A549 (cell line): ENCODE measurements at regions not wholly inside any gene's neighbourhood (a gene's known extent, or its start where the extent isn't known, plus 50 kb on each side); places are given as distances from the start of the nearest gene placed in this dataset.

Source experiments
- ATAC-seq, 2 experiments: fragments of 200-7000 bp in 1 of 2; fragments of >200 bp in 1 of 2; cut with Nextera tagmentation in 1 of 2; cut with Tn5 transposase in 1 of 2; 3 replicates each; pipeline versions ENCODE4 v1.8.0 to v1.9.1; 2018 to 2020; ENCODE audit warnings: mild to moderate bottlenecking in 1 of 2, moderate library complexity in 1 of 2
- CTCF ChIA-PET: fragments of 300-600 bp; sonication (Branson Sonifier 250); formaldehyde crosslinking; extraction: SDS; loops from one replicate; lab custom pipeline; 2021; ENCODE audit warnings: antibody characterized with exemption, inconsistent platforms; lab: Yijun Ruan, JAX
- POLR2A ChIA-PET: fragments of 350-600 bp; formaldehyde crosslinking; extraction: SDS; loops from one replicate; lab custom pipeline; 2021; ENCODE audit warnings: antibody characterized with exemption, inconsistent platforms; lab: Yijun Ruan, JAX
- DNase-seq, 2 experiments: peaks; one replicate each; pipeline versions ENCODE4 v3.0.0 to v3.0.0-alpha.2; 2011 to 2016; ENCODE audit warnings: low read depth in 1 of 2, low spot score in 1 of 2
- FAIRE-seq: peaks from 2 replicates; lab custom pipeline; 2011; peaks lifted over from hg19 to GRCh38; lab: Jason Lieb, UNC
- H3K27ac ChIP-seq, 2 experiments: fragments of >200 bp; sonication (Bioruptor Twin); formaldehyde crosslinking; 3 replicates each; pipeline ENCODE4 v1.5.1; 2016 to 2017
- H3K4me1 ChIP-seq: fragments of >200 bp; sonication (Bioruptor Twin); formaldehyde crosslinking; 3 replicates; pipeline ENCODE4 v1.6.1; 2016
- H3K4me2 ChIP-seq: fragments of >200 bp; sonication (Bioruptor Twin); formaldehyde crosslinking; 3 replicates; pipeline ENCODE4 v1.6.1; 2016
- H3K4me3 ChIP-seq: fragments of >200 bp; sonication (Bioruptor Twin); formaldehyde crosslinking; 3 replicates; pipeline ENCODE4 v1.5.1; 2016
- H3K9me3 ChIP-seq: fragments of >200 bp; sonication (Bioruptor Twin); formaldehyde crosslinking; 3 replicates; pipeline ENCODE4 v1.6.1; 2016
- ATOH8 ChIP-seq: fragments of 250-450 bp; sonication (Bioruptor Pico); IDR thresholded peaks from 2 replicates; pipeline ENCODE4 v1.5.0; 2020; ENCODE audit warnings: low read depth, mild to moderate bottlenecking, moderate library complexity
- BHLHE40 ChIP-seq: IDR thresholded peaks from 2 replicates; pipeline ENCODE4 v1.6.1; 2012; ENCODE audit warnings: low read depth, low read length, inconsistent platforms
- CBX2 ChIP-seq: fragments of 200-600 bp; sonication (generic); IDR thresholded peaks from 2 replicates; pipeline ENCODE4 v1.6.1; 2016; ENCODE audit warnings: low read depth, mild to moderate bottlenecking, borderline replicate concordance
- CEBPB ChIP-seq, 2 experiments: fragments of >200 bp in 1 of 2; sonication (Bioruptor Twin) in 1 of 2; formaldehyde crosslinking in 1 of 2; IDR thresholded peaks; 2 replicates each; pipeline ENCODE4 v1.6.1; 2012 to 2016
- EHF ChIP-seq: fragments of 250-450 bp; sonication (Bioruptor Pico); IDR thresholded peaks from 2 replicates; pipeline ENCODE4 v1.5.0; 2020; ENCODE audit warnings: mild to moderate bottlenecking
- FOSB ChIP-seq: fragments of 250-450 bp; sonication (Bioruptor Pico); IDR thresholded peaks from 2 replicates; pipeline ENCODE4 v1.5.0; 2020; ENCODE audit warnings: mild to moderate bottlenecking, moderate library complexity
- HES2 ChIP-seq: fragments of >200 bp; sonication (Bioruptor Twin); formaldehyde crosslinking; IDR thresholded peaks from 2 replicates; pipeline ENCODE4 v1.6.1; 2016
- HMGXB4 ChIP-seq: fragments of 250-450 bp; sonication (Bioruptor Pico); IDR thresholded peaks from 2 replicates; pipeline ENCODE4 v1.5.0; 2021; ENCODE audit warnings: mild to moderate bottlenecking, moderate library complexity, borderline replicate concordance
- HOXA7 ChIP-seq: fragments of 250-450 bp; sonication (Bioruptor Pico); IDR thresholded peaks from 2 replicates; pipeline ENCODE4 v1.5.0; 2020; ENCODE audit warnings: mild to moderate bottlenecking, moderate library complexity
- HOXB13 ChIP-seq: fragments of 250-450 bp; sonication (Bioruptor Pico); IDR thresholded peaks from 2 replicates; pipeline ENCODE4 v1.5.0; 2020; ENCODE audit warnings: low read depth, mild to moderate bottlenecking, moderate library complexity
- HOXB5 ChIP-seq: fragments of 250-450 bp; sonication (Bioruptor Pico); IDR thresholded peaks from 2 replicates; pipeline ENCODE4 v1.5.0; 2020; ENCODE audit warnings: mild to moderate bottlenecking, moderate library complexity
- JUN ChIP-seq, 2 experiments: fragments of >200 bp; sonication (Bioruptor Twin); formaldehyde crosslinking; IDR thresholded peaks; 2 replicates in 1 of 2; 3 replicates in 1 of 2; pipeline ENCODE4 v1.6.1; 2016 to 2017
- JUNB ChIP-seq: fragments of >200 bp; sonication (Bioruptor Twin); formaldehyde crosslinking; IDR thresholded peaks from 2 replicates; pipeline ENCODE4 v1.6.1; 2016
- MAFK ChIP-seq: fragments of 450-650 bp; IDR thresholded peaks from 2 replicates; pipeline ENCODE4 v1.6.1; 2014; ENCODE audit not compliant: partially characterized antibody
- MYC ChIP-seq: IDR thresholded peaks from 2 replicates; pipeline ENCODE4 v1.6.1; 2012; ENCODE audit warnings: mild to moderate bottlenecking, inconsistent platforms, low read length, improper control_type of control experiment, borderline replicate concordance
- PHF8 ChIP-seq: fragments of 200-600 bp; sonication (generic); IDR thresholded peaks from 2 replicates; pipeline ENCODE4 v1.6.1; 2016; ENCODE audit warnings: low read depth, mild to moderate bottlenecking, antibody characterized with exemption, moderate library complexity, borderline replicate concordance
- POLR2A ChIP-seq: IDR thresholded peaks from 2 replicates; pipeline ENCODE4 v1.6.1; 2012; ENCODE audit warnings: mild to moderate bottlenecking, low read length
- RAD21 ChIP-seq, 2 experiments: fragments of >200 bp in 1 of 2; sonication (Bioruptor Twin) in 1 of 2; formaldehyde crosslinking in 1 of 2; IDR thresholded peaks in 1 of 2; conservative IDR thresholded peaks in 1 of 2; 2 replicates in 1 of 2; 3 replicates in 1 of 2; pipeline ENCODE4 v1.6.1; 2012 to 2018; ENCODE audit warnings: inconsistent platforms in 1 of 2
- SREBF2 ChIP-seq: fragments of 450-650 bp; IDR thresholded peaks from 2 replicates; pipeline ENCODE4 v1.6.1; 2014; ENCODE audit warnings: mild to moderate bottlenecking, moderate library complexity
- TFCP2L1 ChIP-seq: fragments of 250-450 bp; sonication (Bioruptor Pico); IDR thresholded peaks from 2 replicates; pipeline ENCODE4 v1.5.0; 2021; ENCODE audit warnings: mild to moderate bottlenecking
- TP53 ChIP-seq: fragments of 250-450 bp; sonication (Bioruptor Pico); IDR thresholded peaks from 2 replicates; pipeline ENCODE4 v1.5.0; 2021; ENCODE audit warnings: mild to moderate bottlenecking, moderate library complexity
- ZC3H11A ChIP-seq: fragments of 450-650 bp; IDR thresholded peaks from 2 replicates; pipeline ENCODE4 v1.6.1; 2014; ENCODE audit warnings: antibody characterized with exemption, mild to moderate bottlenecking
- WGBS: methylation state at CpG from one replicate; pipeline ENCODE4 v1.1.6; 2017; ENCODE audit errors: missing lambda C conversion rate; 5-methylcytosine and 5-hydroxymethylcytosine counted together
- TF ChIP-seq, protein P1 (sequence below): IDR thresholded peaks from 2 replicates; pipeline ENCODE4 v1.6.1; 2012
- TF ChIP-seq, protein P2 (sequence below): IDR thresholded peaks from 2 replicates; pipeline ENCODE4 v1.6.1; 2012; ENCODE audit warnings: low read depth, borderline replicate concordance
- TF ChIP-seq, protein P3 (sequence below): fragments of 200-600 bp; sonication (generic); IDR thresholded peaks from 2 replicates; pipeline ENCODE4 v1.6.1; 2016; ENCODE audit warnings: antibody characterized with exemption, mild to moderate bottlenecking, moderate library complexity

GRCh38 chr5:14036947-14037346 is 92.5 kb upstream of the DNAH5 start:
- peak; percentile 8 to 20; a peak in 4 of 6 replicates for ATAC-seq
- 29% methylated on average over 9 of the region's 9 CpGs for WGBS
- ChIA-PET POLR2A (interaction anchor here (1.9 kb wide), 1 partner anchor 26 kb away, joined by 4 read pairs; no protein-coding TSS in a partner anchor), CTCF (interaction anchor here (0.9 to 2.5 kb wide), 5 partner anchors 49 to 234 kb away, joined by 3 to 11 read pairs (median 4); no protein-coding TSS in a partner anchor)
- no peak for FAIRE-seq
- H3K4me2 ChIP-seq, result peak overlapping the region; percentile 88
- peak overlapping the region; percentile 84 to 91 for H3K27ac ChIP-seq
- H3K9me3 ChIP-seq, result no peaks in the 10 kb centered on the region
- TF ChIP-seq CBX2 (no peak), HES2 (no peak), FOSB (CRISPR knock-in tag) (peak; percentile 4; the same call in 1 of the 2 replicates), EHF (peak; percentile 10; the same call in 1 of the 2 replicates)
- peak in 1 of 2 experiments; percentile 22 for DNase-seq
- peak overlapping the region; percentile 23; the same call in 2 of the 3 replicates for H3K4me3 ChIP-seq
- H3K4me1 ChIP-seq, result peaks cover 60% of the 10 kb centered on the region

- CTCF ChIA-PET, result interaction anchor here (1.1 to 2.5 kb wide), 3 partner anchors 76 to 234 kb away, joined by 3 to 11 read pairs (median 4); partner anchors contain the start of gene TRIO
- DNase-seq (peak; percentile 79 to 86), ATAC-seq (peak; percentile 64 to 65)
- H3K9me3 ChIP-seq, result no peaks in the 10 kb centered on the region
- POLR2A ChIA-PET, result interaction anchor here (0.7 to 1.9 kb wide), 2 partner anchors 26 to 107 kb away, joined by 3 to 4 read pairs; partner anchors contain the start of gene TRIO
- H3K27ac ChIP-seq, result peak overlapping the region; percentile 84 to 91
- no peak for TF ChIP-seq HOXB5 (CRISPR knock-in tag)
- TF ChIP-seq RAD21 (conservative IDR thresholded peaks at IDR 0.05 in 1 of 2, IDR thresholded peaks at IDR 0.05 in 1 of 2), result peak in 1 of 2 experiments; percentile 17; a peak in 1 of 5 replicates
- TF ChIP-seq ZC3H11A, result no peak
- no peak for TF ChIP-seq POLR2A
- no peak for TF ChIP-seq TP53 (CRISPR knock-in tag)
- TF ChIP-seq CEBPB (IDR thresholded peaks at IDR 0.05), result no peak
- no peak for TF ChIP-seq JUNB
- TF ChIP-seq HOXB13, result no peak
- 0 out of 2 replicates have a peak, but pooled peaks have one; percentile 19 for TF ChIP-seq TFCP2L1 (CRISPR knock-in tag)
- no peak; the same call in 1 of the 2 replicates for TF ChIP-seq EHF
- TF ChIP-seq HMGXB4 (CRISPR knock-in tag), result no peak
- no peak for TF ChIP-seq HOXA7
- no peak; a peak in 1 of 5 replicates for TF ChIP-seq JUN (IDR thresholded peaks at IDR 0.05)
- TF ChIP-seq, protein P1, sequence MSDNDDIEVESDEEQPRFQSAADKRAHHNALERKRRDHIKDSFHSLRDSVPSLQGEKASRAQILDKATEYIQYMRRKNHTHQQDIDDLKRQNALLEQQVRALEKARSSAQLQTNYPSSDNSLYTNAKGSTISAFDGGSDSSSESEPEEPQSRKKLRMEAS, result 0 out of 2 replicates have a peak, but pooled peaks have one; percentile 3
- TF ChIP-seq, protein P2, sequence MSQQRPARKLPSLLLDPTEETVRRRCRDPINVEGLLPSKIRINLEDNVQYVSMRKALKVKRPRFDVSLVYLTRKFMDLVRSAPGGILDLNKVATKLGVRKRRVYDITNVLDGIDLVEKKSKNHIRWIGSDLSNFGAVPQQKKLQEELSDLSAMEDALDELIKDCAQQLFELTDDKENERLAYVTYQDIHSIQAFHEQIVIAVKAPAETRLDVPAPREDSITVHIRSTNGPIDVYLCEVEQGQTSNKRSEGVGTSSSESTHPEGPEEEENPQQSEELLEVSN, result no peak
- no peak for TF ChIP-seq ATOH8
- TF ChIP-seq FOSB (CRISPR knock-in tag), result no peak
- TF ChIP-seq, protein P3, sequence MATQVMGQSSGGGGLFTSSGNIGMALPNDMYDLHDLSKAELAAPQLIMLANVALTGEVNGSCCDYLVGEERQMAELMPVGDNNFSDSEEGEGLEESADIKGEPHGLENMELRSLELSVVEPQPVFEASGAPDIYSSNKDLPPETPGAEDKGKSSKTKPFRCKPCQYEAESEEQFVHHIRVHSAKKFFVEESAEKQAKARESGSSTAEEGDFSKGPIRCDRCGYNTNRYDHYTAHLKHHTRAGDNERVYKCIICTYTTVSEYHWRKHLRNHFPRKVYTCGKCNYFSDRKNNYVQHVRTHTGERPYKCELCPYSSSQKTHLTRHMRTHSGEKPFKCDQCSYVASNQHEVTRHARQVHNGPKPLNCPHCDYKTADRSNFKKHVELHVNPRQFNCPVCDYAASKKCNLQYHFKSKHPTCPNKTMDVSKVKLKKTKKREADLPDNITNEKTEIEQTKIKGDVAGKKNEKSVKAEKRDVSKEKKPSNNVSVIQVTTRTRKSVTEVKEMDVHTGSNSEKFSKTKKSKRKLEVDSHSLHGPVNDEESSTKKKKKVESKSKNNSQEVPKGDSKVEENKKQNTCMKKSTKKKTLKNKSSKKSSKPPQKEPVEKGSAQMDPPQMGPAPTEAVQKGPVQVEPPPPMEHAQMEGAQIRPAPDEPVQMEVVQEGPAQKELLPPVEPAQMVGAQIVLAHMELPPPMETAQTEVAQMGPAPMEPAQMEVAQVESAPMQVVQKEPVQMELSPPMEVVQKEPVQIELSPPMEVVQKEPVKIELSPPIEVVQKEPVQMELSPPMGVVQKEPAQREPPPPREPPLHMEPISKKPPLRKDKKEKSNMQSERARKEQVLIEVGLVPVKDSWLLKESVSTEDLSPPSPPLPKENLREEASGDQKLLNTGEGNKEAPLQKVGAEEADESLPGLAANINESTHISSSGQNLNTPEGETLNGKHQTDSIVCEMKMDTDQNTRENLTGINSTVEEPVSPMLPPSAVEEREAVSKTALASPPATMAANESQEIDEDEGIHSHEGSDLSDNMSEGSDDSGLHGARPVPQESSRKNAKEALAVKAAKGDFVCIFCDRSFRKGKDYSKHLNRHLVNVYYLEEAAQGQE, result no peak
- no peak for TF ChIP-seq BHLHE40
- TF ChIP-seq PHF8, result no peak
- TF ChIP-seq MAFK, result no peak
- TF ChIP-seq MYC, result 0 out of 2 replicates have a peak, but pooled peaks have one; percentile 15
- no peak for TF ChIP-seq SREBF2
- TF ChIP-seq, all 56 proteins: peak for 4
- FAIRE-seq, result no peak
- Histone ChIP-seq H3K4me1 (peaks cover 60% of the 10 kb centered on the region), H3K4me3 (peak overlapping the region; percentile 23), H3K4me2 (peak overlapping the region; percentile 88)
- WGBS, result 2% methylated on average over 2 of the region's 2 CpGs
These were observed 92.0 kb upstream of the DNAH5 start for GRCh38 chr5:14036514-14036913.
